ENCODE measurements at regions not wholly inside any gene's neighbourhood (a gene's known extent, or its start where the extent isn't known, plus 50 kb on each side); places are given as distances from the start of the nearest gene placed in this dataset.

- DNase-seq: no peak
Measured at GRCh38 chr18:50444539-50444938, 69.7 kb downstream of the SKA1 start.

GRCh38 chr18:50446629-50447028, 71.8 kb downstream of the SKA1 start:
- DNase-seq: no peak

- DNase-seq: no peak
Measured at GRCh38 chr18:50447102-50447741, 72.4 kb downstream of the SKA1 start.

DNA sequence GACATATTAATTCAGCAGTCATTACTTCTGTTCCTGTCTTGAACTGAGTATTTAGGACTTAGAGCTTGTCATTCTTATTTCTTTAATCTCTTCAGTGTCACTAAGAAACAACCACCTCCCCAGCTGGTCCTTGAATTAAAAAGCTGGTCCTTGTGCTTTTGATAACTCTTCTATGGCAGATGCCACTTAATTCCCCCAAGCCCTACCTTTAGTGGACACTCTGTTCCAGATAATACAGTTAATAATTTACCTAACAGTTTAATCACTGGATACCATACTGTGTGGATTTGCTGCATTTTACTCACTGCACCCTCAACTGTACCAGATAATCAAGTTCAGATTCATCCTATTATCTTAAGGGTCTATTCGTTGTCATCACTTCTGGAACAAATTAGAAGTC, 73.1 kb downstream of the SKA1 start:
- DNase-seq: peak; percentile 74 to 94

- no peak for DNase-seq
Measured at GRCh38 chr18:50451100-50451842, 76.4 kb downstream of the SKA1 start.

- DNase-seq: no peak
Measured at GRCh38 chr18:50453014-50453680, 78.3 kb downstream of the SKA1 start.

DNA sequence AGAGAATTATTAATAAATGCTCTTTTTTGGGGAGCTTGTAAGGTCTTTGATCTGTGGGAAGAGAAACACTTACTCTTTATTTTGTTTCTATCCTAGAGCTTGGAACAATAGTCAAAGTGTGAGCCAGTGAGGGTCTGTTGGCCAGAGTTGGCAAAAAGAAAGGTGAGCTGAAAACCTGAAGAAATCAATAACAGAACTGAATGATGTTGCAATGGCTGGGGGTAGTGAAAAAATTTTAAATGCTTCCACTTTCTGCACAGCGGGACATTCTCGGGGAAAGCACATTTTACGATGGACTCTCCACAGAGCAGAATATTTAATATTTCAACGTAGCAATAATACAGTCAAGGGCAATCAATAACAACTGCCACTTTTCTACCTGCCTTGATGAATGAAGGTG, 78.9 kb downstream of the SKA1 start:
- no peak for DNase-seq

DNA sequence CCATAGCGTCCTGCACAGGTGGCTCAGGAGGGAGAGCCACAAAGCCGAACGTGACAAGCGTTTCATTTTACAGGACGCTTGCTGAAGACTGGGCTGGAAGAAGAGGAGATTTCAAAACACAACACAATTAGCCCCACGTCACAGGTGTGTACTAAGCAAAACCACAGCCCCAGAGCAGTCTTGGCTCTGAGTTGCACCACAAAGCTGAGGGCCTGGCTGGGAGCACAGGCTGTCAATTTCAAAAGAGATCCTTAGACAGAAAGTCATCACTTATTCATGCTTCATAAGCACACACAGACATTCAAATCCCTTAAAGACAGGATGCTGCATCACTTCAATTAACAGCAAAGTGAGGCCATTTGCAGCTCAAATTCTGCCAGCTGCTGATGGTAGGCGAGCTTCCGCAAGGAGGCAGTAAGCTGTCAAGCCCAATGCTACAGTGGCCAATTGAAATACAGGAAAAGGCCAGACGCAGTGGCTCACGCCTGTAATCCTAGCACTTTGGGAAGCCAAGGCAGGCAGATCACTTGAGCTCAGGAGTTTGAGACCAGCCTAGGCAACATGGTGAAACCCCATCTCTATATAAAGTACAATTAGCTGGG, 79.6 kb downstream of the SKA1 start:
- DNase-seq: peak in 1 of 2 experiments; percentile 14

- DNase-seq: no peak
Measured at GRCh38 chr18:50456285-50456684, 81.4 kb downstream of the SKA1 start.

- DNase-seq: no peak
Measured at GRCh38 chr18:50457639-50458038, 82.8 kb downstream of the SKA1 start.

DNA sequence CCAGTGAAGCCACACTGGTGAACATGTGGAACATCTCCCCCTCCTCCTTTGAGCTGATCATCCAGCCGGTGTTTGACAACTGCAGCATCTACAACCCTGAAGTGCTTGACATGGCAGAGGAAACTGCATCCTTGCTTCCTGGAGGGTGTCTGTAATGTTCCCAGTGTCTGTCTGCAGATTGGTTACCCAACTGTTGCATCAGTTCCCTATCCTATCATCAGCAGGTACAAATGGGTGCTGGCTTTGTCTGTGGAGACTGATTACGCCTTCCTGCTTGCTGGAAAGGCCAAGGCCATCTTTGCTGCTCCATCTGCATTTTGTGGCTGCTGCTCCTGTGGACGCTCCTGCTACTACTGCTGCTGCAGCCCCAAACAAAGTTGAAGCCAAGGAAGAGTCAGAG, 83.5 kb downstream of the SKA1 start:
- no peak for DNase-seq

DNA sequence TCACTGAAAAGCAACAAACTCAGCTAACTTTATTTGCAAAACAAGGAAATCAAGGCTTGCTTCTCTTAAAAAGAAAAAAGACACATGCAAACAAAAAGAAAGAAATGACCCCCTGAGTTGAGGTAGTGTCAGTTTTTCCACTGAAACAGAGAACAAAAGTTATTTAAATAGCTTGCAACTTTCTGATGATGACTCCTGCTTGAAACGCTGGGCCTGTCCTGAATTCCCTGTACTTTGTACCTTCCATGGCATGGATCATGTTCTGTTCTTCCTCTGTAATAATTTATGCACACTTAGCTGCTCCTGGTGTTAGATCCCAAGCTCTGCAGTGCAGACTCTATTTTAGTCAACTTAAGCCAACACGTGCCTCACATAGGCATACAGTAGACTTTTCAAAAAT, 84.0 kb downstream of the SKA1 start:
- no peak for DNase-seq

DNA sequence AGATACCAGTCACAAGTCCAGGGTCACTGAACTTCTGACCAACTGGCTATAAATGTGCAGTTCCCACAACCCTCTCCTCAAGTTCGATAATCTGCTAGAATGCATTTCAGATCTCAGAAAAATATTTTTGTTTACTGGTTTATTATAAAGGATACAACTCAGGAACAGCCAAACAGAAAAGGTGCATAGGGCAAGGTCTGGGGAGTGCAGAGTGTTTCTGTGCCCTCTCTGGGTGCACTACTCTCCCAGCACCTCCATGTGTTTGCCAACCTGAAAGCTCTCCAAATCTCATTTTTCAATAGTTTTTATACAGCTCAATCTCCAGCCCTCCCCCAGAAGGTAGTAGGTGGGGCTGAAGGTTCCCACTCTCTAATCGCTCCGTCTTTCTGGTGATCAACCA, 85.2 kb downstream of the SKA1 start:
- no peak for DNase-seq

DNA sequence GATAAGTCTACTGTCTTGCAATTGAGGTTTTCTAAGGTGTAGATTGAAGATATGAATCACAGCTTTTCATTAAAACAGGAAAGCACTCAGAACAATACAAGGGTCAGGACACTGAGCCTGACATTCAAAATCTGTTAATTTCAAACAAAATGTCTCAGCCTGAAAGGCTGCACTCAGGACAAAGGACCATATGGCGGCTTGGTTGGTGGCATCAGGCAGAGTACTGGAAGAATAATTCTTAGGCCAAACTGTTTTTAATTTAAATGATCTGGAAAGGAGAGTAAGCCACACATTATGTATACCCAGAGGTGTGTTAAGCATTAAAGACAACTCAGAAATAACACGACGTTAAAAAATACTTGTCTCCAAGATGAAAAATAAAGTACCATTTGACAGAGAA, 85.9 kb downstream of the SKA1 start:
- DNase-seq: peak in 1 of 2 experiments; percentile 17

DNA sequence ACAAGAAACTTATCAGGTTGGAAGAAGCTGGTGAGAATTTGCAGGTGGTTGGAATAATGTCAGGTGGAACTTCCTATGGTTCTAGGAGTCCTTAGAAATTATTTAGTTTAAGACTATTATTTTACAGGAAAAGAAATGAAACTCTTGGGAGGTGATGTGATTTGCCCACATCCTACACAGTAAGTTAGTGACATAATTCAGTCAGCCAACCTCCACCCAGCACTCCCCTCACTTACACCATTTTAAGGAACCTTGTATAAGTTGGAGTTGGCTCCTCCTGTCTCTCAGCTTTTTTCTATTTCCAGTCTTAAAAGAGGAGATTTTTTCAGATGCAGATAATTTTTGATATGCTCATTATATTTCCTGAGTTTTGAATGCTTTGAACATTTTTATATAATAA, 86.4 kb downstream of the SKA1 start:
- DNase-seq: no peak

- no peak for DNase-seq
Measured at GRCh38 chr18:50465211-50466153, 90.6 kb downstream of the SKA1 start.

- no peak for DNase-seq
Measured at GRCh38 chr18:50466634-50467033, 91.8 kb downstream of the SKA1 start.

DNA sequence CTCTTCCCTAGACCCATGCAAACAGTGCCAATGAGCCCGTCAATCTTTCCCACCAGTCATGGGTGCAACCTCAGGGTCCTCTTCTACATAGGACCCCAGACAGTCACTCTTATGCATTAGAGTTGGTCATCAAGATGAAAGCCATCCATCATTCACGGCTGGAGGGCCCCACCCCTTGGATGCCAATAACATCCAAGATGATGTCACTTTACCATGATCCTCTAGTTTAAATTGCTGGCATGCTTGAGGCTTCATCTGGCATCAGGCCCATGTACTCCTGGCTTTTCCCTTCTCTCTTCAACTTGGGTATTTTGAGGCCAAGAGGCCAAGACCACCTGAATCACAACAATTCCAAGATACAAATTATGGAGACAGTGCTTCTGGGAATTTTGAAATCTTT, 91.1 kb upstream of the MAPK4 start:
- DNase-seq: no peak

GRCh38 chr18:50469380-50469781, 90.5 kb upstream of the MAPK4 start:
- no peak for DNase-seq

DNA sequence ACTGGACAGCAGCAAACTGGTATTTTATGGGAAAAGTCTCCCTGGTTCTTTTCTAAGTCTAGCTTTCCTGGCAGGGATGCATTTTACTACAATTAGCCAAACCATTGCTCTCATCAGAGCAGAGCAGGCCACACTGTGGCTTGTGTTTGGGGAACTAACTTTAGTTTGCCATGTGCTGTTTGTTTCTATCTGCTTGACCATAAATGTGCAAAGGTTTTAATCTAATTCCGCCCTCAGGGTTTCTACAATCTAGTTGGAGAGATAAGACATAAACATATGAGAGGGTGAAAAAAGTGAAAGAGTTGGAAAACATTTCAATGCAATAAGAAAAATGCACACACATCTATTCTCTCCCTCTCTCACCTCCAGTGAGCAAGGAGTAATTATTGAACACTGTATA, 86.9 kb upstream of the MAPK4 start:
- DNase-seq: no peak

GRCh38 chr18:50473881-50474280, 86.0 kb upstream of the MAPK4 start:
- DNase-seq: peak; percentile 4 to 47

- no peak for DNase-seq
Measured at GRCh38 chr18:50475538-50476193, 84.2 kb upstream of the MAPK4 start.
